ENCODE measurements at regions not wholly inside any gene's neighbourhood (a gene's known extent, or its start where the extent isn't known, plus 50 kb on each side); places are given as distances from the start of the nearest gene placed in this dataset.

DNA sequence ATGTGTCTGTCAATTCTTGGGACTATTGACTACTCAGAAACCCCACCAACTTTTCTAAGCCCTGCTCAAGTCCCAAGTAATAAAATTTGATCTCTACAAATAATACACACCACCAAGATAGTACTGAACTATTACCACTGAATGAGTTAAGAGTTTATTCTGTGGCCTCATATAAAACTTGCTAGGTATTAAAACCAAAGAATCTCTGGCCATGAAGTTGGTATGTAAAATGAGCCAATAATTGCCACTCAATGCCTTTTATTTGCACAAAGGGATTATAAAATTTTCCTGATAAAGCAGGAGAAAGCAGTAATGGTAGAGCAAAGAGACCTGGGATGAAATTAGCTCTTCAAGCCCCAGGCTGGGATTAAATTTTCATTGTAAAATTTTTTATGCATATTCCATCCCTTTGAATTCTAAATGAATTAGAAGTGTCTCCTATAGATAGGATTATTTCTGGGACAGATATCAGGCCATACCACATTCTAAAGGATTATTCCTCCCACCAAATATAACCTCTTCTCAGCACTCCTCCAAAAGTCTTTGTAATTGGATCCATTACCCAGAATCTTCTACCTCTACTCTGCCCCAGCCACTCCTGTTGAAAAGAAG, 450.5 kb upstream of the ACVR2A start:
- no peak for DNase-seq

DNA sequence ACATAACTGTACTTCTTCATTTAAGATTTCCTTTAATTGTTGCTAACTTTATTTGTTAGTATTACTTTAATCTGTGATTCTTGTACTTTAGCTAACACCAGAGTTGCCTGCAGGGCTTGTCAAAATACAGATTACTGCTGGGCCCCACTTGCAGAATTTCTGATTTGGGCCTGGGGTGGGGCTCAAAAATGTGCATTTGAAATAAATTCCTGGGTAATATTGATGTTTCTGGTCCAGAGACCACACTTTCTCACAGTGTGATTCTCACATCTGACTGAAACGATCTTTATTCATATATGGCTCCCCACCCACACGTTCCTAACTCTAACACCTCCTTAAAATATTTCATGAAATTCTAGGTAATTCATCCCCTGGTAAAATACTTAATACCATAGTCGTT, 452.6 kb upstream of the ACVR2A start:
- DNase-seq = no peak

DNA sequence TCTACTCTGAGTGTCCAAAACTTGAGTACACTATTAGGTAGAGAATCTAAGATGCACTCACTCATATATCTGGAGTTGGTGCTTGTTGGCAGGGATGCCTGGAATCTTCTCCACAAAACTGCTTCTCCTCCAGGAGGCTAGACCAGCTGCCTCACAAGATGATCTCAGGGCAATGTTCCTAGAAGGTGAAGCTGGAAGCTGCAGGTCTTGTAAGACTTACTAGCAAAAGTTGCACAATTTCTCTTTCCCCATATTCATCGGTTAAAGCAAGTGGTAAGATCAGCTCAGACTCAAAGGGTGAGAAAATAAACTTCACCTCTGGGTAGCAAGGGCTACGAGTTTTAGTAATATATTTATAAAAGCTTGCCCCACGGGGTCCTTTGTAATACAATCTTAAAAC, 454.4 kb upstream of the ACVR2A start:
- DNase-seq = no peak

DNA sequence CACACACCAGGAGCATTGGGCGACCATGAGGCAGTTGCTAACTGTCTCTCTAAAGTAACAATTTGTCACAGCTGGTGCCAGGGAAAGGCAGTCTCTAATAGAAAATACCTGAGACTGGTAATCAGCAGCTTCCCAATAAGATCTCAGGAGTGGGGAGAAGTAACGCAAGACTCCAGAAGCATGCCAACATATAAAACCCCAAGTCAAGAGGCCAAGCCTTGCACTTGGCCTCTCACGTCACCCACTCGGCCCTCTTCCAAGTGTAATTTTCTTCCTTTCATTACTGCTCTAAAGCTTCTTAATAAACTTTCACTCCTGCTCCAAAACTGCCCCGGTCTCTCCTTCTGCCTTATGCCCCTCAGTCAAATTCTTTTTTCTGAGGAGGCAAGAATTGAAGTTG, 455.6 kb upstream of the ACVR2A start:
- no peak for DNase-seq

DNA sequence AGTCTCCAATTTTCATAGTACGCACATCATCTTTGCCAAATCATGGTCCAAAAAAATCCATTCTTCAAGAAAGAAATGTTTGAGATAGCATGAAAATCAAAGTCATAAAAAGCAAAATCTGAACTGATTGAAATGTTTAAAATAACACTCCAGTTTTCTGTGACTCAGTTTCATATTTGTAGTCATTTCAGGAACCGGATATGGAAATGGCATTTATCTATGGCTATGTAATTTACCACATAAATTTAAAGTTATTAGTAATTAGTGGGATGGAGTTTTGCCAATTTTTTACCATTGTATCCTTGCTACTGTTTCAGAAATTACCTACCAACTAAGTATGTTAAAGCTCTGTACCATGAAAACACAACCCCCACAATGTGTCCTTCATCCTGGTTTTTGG, 456.6 kb upstream of the ACVR2A start:
- DNase-seq = no peak

DNA sequence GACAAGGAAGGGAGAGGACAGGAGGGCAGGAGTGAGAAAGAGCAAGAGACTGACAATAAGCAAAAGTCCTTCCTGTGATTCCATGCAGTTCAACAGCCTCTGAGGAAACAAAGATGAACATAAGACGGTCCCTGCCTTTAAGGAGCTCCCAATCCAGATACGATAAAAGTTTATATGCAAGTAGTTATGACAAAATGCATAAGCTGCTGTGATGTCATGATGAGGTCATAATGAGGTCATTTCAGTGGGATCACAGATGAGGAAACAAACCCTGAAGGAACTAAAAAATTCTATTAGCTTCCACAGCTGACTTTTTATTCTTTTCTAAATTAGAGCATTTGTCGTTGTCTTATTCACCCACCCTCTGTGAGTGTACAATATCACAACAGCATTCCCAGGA, 458.5 kb upstream of the ACVR2A start:
- DNase-seq = no peak

DNA sequence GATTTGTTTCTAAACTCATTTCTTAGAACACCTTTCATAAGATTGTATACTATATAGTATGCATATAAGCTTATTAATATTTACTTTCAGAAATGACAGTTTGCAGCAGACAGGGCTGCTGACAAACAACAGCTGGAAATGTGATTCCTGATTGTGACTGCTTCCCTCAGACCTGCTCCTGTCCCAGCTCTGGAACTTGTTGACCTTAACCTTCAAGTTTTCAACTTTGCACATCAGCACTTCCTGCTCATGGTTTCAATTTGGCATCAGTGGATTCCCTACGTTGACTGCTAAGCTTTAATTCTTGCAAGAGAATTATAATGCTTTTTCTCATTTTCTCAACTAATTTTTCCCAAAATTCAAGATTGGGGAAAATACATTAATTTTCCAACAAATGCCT, 459.2 kb upstream of the ACVR2A start:
- DNase-seq = no peak

DNA sequence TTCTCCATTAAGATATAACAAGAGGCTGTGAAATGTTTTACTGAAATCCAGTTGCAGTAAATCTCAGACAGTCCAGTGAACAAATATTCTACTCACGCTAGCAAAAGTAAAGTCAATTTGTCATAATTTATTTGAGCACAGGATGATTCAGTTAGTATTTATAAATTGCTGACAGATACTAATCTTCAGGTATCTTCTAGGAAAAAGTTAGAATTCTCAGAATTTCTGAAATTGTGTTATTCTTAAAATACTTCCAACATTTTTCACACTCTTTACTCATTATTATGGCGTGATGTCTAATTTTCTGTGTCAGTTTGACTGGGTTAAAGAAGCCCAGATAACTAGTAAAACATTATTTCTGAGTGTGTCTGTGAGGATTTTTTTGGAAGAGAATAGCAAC, 460.2 kb upstream of the ACVR2A start:
- DNase-seq = no peak

DNA sequence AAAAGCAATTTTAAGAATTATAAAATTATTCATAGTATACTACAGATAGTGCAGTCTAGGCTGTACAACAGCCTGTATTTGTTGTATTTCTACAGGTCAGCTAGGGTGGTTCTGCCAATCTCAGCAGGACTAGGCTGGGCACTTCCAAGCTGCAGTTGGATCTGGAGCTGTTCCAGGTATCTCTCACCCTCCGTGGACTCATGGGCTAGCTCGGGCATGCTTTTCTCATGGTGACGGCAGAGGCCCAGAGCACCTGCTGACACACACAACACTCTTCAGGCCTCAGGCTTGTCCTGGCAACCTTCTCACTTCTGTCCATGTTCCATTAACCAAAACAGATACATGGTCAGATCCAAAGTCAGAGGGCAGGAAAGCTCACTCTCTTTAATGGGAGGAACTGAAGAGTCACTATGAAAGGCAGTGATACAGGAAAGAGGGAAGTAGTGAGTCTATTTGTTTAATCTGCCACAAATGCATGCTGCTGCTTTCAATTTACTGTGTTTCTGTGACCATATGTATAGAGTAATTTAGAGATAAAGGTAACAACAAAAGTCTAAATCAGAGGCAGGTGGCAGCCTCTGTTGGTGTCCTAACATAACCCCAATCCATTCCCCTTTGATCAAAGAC, 462.4 kb upstream of the ACVR2A start:
- no peak for DNase-seq

DNA sequence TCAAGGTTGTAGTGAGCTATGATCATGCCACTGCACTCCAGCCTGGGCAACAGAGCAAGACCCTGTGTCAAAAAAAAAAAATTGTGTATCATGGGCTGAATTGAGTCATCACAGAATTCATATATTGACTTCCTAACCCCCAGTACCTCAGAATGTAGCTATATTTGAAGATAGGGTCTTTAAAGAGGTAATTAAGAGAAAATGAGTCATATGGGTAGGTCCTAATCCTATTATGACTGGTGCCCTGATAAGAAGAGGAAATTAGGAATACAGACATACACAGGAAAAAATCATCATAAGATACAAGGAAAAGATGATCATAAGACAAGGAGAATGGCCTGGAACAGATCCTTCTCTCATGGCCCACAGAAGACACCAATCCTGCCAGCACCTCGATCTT, 466.4 kb upstream of the ACVR2A start:
- DNase-seq = no peak

DNA sequence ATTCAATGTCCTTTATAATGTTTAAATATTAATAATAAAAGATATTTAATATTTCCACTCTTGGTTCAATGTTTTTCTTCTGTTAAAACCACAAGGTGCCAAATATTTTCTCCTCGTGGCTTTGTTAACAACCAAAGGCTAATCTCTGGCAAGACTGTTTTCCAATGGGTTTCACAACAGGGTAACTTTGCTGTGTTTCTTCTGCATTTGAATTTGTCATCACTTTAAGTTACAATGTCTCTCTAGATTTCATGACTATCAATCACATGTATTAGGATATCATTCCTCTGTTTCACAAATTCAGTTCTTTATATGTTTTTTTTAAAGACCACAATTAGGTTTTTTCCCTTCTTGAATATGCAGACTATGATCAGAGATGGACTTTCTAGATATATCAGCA, 469.8 kb upstream of the ACVR2A start:
- no peak for DNase-seq

DNA sequence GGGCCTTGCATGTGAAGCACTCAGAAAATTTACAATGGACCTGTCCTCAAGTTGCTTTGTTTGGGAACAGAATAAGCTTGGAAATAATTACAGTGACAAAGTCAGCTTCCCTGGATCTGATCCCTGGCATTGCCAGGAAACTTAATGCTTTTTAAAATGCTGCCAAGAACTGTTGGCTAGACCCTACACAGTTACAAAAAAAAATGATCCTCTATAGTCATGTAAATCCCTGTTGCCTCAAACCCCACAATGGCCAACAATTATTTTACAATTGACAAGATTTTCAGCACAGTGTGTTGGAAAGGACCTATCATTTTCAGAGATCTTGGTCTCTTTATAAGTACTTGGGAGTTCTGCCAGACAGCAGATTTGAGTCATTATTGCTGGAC, 470.4 kb upstream of the ACVR2A start:
- DNase-seq = no peak

DNA sequence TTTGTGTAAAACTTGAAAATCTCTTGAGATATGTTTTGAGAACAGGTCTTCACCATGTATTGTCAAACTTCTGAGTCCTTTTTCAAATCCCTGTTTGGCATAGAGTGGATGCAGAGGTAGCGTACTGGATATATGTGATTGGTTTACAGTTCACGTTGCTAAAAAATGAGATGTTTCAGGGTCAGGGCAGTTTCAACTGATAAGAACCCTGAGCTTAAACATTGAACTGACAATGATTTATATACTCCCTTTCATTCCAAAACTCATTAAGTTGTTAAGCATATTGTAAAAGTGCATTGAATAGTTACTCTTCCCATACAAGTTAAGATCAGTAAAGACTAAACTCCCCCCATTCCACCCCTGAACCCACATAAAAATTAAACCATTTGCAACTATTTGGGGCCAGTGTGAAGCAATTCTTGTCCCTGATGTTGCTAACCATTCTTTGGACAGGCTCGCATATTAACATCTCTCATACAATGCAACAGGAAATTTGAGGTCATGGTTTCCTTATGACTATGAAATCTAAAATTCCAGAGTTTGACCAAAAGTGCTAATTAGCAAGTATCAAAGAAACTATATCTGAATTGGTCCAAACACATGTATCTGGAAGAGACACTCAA, 470.9 kb upstream of the ACVR2A start:
- no peak for DNase-seq

DNA sequence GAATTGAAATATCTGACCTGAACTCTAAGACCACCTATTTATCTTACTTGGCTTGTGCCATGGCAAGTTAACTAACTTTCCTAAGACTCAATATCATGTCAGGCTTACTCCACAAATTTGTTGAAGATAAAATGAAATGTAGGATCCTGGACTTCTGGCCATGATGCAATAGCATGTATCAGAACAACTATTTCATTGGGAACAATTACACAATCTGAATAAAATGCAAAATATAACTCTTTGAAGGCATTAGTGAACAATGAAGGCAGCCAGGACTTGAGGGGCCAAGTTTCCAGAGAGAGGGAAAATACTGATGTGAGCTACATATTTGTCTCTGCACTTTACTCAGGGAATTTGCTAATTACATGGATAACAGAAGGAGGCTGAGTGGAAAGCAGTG, 476.5 kb upstream of the ACVR2A start:
- no peak for DNase-seq

DNA sequence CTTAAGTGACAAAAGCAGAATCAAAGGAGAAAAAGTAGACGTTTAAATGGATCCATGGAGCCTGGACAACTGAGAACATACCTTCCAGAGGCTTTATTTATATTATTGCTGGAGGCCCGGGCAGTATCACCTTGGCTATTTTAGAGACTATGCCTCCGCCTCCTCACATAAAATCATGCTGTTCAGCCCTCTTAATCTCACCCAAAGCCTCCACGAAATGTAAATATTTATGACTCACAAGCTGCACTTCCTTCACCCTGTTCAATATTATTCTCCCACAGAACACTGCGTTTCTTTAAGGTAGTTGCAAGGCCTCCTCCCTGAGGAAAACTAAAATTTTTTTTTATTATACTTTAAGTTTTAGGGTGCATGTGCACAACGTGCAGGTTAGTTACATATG, 478.6 kb upstream of the ACVR2A start:
- no peak for DNase-seq

DNA sequence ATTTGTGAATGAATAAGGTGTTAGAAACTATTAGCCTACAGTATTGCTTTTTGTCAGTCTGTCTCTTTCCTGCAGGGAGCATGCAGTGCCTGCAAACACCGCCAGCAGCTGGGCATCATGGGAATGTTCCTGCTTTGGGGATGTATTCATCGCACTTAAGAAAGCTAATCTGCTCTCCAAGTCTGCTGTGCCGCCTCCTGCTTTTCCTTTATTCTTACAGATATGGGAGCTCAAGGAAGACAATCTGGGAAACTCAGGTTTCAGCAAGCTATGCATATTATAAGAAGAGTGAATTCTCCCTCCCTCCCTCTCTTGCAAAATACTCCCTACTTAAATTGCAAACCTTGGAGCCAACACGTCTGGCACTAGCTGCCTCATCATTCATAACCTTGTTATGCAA, 479.2 kb upstream of the ACVR2A start:
- DNase-seq = no peak

DNA sequence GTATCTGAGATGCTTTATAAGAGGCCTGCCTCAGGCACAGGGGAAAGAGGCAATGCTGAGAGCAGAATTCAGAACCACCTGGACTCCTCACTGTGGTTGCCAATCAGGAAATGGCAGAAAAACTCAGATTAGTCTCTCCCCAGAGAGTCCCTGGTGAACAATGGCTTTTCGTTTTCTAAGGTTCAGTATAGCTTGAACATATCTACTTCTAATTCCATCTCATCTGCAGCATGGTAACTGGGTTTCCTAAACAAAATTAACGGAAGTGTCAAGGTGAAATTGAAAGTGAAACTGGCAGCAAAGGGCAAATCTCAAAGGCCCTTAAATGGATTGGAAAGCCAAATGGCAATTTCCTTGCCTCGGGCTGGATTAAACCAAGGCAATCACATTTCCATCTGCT, 480.2 kb upstream of the ACVR2A start:
- DNase-seq = no peak

DNA sequence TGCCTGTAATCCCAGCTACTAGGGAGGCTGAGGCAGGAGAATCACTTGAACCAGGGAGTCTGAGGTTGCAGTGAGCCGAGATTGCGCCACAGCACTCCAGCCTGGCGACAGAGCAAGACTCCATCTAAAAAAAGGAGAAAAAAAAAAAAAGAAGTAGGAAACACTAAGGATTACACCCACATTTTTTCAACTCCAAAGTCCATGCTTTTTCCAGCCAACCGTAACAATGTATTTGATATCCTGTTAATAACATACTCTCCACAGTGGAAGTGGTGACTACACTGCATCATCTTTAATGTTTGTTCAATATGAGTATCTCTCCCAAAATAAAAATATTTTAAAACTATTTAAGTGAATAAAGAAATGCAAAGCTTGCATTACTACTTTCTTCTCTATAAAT, 481.6 kb upstream of the ACVR2A start:
- no peak for DNase-seq

DNA sequence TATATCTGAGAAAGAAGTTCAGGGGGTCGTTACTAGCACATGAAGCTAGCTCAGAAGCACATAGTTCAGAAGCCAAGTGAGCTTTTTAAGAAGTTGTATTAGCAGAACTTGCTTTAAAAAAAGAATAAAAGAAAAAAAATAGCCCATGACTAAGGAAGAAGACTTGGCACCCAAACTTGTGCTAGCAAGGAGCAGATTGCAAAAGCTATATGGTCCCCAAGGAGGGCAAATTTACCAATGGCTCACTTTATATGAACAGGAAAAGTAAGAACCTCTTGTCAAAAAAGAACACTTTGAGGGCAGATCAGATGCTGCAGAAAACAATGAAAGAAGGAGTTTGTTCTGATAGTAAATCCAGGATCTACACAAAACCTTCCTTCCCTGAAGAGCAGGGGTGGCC, 486.5 kb upstream of the ACVR2A start:
- DNase-seq = no peak

DNA sequence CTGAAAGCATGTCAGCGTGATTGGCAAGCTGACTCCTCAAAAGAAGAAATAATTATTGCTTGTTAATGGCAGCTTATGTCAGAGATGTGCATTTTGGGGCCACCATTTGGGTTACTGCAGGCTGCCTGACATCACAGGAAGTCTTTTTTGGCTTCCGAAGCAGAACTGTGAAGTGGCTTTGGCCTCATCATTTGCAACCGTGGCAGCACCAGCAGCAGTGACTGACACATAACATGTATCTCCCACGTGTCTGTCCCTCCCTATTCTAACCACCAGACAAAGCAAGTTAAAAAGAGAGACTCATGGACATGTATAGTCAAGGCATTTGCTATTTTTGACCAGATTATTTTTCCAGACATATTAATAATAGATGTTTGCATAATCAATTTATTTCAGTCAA, 488.7 kb upstream of the ACVR2A start:
- no peak for DNase-seq

DNA sequence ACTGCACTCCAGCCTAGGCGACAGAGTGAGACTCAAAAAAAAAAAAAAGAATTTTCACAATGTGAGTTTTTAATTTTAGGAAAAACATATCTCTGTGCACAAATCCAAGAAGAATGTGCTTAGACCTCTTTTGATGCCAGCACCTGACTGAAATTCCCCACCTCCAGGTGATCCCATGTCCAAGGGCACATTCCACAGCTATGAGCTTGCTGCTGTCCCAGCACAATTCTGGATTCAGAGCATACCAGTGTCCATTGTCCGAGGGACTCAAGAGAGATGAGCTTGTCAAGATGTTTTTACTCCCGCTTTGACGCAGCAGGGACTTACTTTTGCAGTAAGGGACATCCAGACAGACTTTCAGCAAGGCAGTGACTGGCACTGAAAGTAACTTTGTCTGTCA, 489.1 kb upstream of the ACVR2A start:
- no peak for DNase-seq

DNA sequence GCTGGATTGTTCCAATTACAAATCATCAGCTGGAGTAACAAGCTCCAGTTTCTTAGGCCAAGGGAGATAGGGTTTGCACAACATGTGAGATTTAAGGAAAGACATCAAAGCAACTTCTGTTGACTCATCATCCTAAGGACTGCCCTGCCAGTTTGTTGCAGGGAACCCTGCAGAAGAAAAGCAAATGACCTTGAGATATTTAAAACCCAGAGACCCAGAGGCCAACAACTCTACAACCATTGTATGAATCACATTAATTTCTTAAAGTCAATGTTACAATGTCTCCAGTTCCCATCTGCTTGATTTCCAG, 491.8 kb upstream of the ACVR2A start:
- DNase-seq = no peak

DNA sequence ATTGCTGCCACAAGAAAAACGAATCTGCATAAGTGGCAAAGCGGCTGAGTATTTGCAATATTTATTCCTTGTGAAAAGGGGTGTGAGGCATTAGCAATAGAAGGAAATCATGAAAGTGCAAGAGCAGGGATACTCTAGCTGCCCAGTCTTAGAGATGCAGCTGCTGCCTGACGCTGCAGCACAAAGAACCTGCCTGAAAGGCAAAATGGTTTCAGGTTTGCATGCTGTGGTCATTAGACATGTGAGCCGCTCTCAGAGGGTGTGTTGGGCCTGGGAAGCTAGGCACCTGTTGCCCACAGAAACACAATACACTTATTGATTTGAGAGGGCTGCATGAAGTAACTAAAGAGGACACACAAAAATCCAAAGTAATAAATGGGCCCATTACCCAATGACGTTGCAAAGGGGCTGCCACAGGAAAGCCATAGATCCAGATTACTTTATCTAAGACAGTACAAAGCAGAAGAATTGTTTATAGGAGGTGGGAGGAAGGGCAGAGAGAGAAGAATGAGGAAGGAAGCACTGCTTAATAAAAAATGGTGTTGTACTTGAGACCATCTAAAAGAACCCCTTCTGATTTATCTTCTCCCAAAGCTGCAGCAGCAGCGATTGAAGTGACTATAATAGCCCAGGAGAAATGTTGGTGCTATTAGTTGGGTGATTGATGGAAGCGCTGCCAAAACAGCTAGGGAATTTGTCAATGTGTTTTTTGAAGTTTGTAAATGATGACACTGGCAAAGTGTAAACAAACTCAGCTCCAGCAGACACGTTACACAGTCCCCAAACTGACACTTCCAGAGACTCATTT, 492.4 kb upstream of the ACVR2A start:
- no peak for DNase-seq

DNA sequence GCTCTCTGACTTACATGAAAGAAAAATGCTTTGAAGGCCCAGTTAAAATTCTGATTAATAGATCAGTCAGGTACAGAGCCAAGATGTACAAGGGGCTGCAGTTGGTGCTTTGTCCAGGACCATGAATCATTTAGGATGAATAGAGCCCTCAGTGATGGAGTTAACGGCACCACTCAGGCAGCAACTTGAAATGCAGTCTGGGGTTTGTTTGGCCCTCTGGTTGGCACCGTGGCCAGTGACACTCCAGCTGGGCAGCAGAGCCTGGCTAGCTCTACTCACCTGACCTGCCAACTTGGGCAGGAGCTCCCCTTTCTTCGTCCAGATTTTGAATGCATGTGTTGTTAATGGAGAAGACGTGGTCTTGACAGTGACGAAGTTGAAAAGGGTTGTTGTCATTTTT, 493.0 kb upstream of the ACVR2A start:
- no peak for DNase-seq
